OCI-LY3 (cell line): ENCODE measurements at regions not wholly inside any gene's neighbourhood (a gene's known extent, or its start where the extent isn't known, plus 50 kb on each side); places are given as distances from the start of the nearest gene placed in this dataset.
"Not testable (repeated sequence)": the region's sequence is repeated elsewhere in the genome, so short reads cannot be mapped to it uniquely, and the experiment has no call there.

Source experiments
- H2AFZ ChIP-seq: fragments of 200-600, 300-600 bp; shearing (Covaris generic); 2 replicates; pipeline ENCODE4 v1.6.0; 2014; ENCODE audit warnings: antibody characterized with exemption, low read depth, low read length
- H3K27ac ChIP-seq: fragments of 200-600, 300-600 bp; sonication (generic); 2 replicates; pipeline ENCODE4 v1.5.1; 2014; ENCODE audit warnings: mild to moderate bottlenecking, low read length, moderate library complexity, mixed read lengths
- H3K27me3 ChIP-seq: fragments of 200-600, 300-600 bp; sonication (generic); 2 replicates; pipeline ENCODE4 v1.6.1; 2014; ENCODE audit warnings: low read depth, low read length, mixed read lengths
- H3K36me3 ChIP-seq: fragments of 200-600, 300-600 bp; sonication (generic); replicated peaks from 2 replicates; pipeline ENCODE3; 2014; ENCODE audit warnings: low read depth, low read length, mixed read lengths
- H3K4me1 ChIP-seq: fragments of 300-600, 200-600 bp; sonication (generic); 2 replicates; pipeline ENCODE4 v1.6.1; 2014; ENCODE audit warnings: low read length, mixed read lengths
- H3K4me2 ChIP-seq: fragments of 200-600, 300-600 bp; sonication (generic); 2 replicates; pipeline ENCODE4 v1.6.1; 2014; ENCODE audit warnings: low read length, mixed read lengths
- H3K4me3 ChIP-seq: fragments of 300-600, 200-600 bp; sonication (generic); 2 replicates; pipeline ENCODE4 v1.5.1; 2014; ENCODE audit warnings: antibody characterized with exemption, mild to moderate bottlenecking, low read length, moderate library complexity
- H3K79me2 ChIP-seq: fragments of 300-600, 200-600 bp; shearing (Covaris generic); 2 replicates; pipeline ENCODE4 v1.6.1; 2014; ENCODE audit warnings: mild to moderate bottlenecking, low read length, mixed read lengths
- H3K9ac ChIP-seq: fragments of 300-600, 200-600 bp; shearing (Covaris generic); 2 replicates; pipeline ENCODE4 v1.6.0; 2014; ENCODE audit warnings: mild to moderate bottlenecking, low read length, moderate library complexity
- H3K9me3 ChIP-seq: fragments of 200-600, 300-600 bp; shearing (Covaris generic); 2 replicates; pipeline ENCODE4 v1.6.1; 2014; ENCODE audit warnings: low read length, mixed read lengths; ENCODE audit not compliant: insufficient read depth
- H4K20me1 ChIP-seq: fragments of 200-600, 300-600 bp; sonication (generic); 2 replicates; pipeline ENCODE4 v1.6.1; 2016; ENCODE audit warnings: low read length, mixed read lengths; ENCODE audit not compliant: insufficient read depth
- CTCF ChIP-seq: fragments of 200-600, 300-600 bp; sonication (generic); IDR thresholded peaks from 2 replicates; pipeline ENCODE4 v1.5.1; 2014; ENCODE audit warnings: antibody characterized with exemption, low read length, low read depth
- EZH2phosphoT487 ChIP-seq: fragments of 200-600 bp; shearing (Covaris generic); IDR thresholded peaks from 2 replicates; pipeline ENCODE4 v1.6.1; 2018; ENCODE audit warnings: antibody characterized with exemption, mixed run types, low read depth

GRCh38 chr10:3655528-3655927 is 129.5 kb downstream of the KLF6 start:
- Histone ChIP-seq H3K4me2 (peak overlapping the region; percentile 80), H3K4me3 (peak overlapping the region; percentile 48)

GRCh38 chr10:3654980-3655379 is 130.0 kb downstream of the KLF6 start:
- H3K9ac ChIP-seq: peak overlapping the region; percentile 40; the same call in 1 of the 2 replicates
- no peaks in the 10 kb centered on the region for H4K20me1 ChIP-seq
- H2AFZ ChIP-seq: 0 out of 2 replicates have a peak overlapping the region, but pooled peaks have one; percentile 16
- no peaks in the 10 kb centered on the region for H3K36me3 ChIP-seq
- H3K4me2 ChIP-seq: peak overlapping the region; percentile 80
- TF ChIP-seq CTCF: no peak
- TF ChIP-seq EZH2phosphoT487: no peak
- peak overlapping the region; percentile 48 for H3K4me3 ChIP-seq
- H3K27me3 ChIP-seq: no peaks in the 10 kb centered on the region; the same call in 1 of the 2 replicates
- no peaks in the 10 kb centered on the region for H3K9me3 ChIP-seq
- peaks cover 22% of the 10 kb centered on the region for H3K4me1 ChIP-seq
- peak overlapping the region; percentile 24; the same call in 1 of the 2 replicates for H3K27ac ChIP-seq
- H3K79me2 ChIP-seq: no peaks in the 10 kb centered on the region

More at GRCh38 chr10:3655528-3655927, 129.5 kb downstream of the KLF6 start:
- Histone ChIP-seq H3K4me1 (peaks cover 18% of the 10 kb centered on the region), H3K9me3 (no peaks in the 10 kb centered on the region), H4K20me1 (no peaks in the 10 kb centered on the region), H2AFZ (0 out of 2 replicates have a peak overlapping the region, but pooled peaks have one; percentile 16), H3K79me2 (no peaks in the 10 kb centered on the region), H3K36me3 (no peaks in the 10 kb centered on the region), H3K27me3 (no peaks in the 10 kb centered on the region), H3K27ac (peak overlapping the region; percentile 24; the same call in 1 of the 2 replicates), H3K9ac (peak overlapping the region; percentile 40; the same call in 1 of the 2 replicates)
- TF ChIP-seq CTCF (no peak), EZH2phosphoT487 (no peak)

DNA sequence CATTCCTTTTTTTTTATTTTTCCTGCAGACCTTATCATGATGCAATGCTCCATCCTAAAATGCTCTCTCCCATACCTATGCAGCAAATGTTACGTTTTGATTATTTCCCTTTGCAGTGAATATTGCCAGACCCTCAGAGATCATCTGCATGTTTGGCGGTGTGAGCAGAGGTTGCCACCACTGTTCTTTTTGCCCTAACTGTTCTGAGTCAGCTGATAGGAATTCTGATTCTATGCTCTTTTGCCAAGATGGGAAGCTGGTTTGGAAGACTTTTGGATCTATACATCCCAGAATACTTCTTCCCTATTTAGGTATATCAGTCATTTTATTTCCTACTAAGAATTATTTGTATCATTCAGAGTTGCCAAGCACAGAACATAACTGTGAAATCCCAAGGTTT is 130.5 kb downstream of the KLF6 start:
- H3K79me2 ChIP-seq: no peaks in the 10 kb centered on the region
- no peak for TF ChIP-seq EZH2phosphoT487
- TF ChIP-seq CTCF: no peak
- no peaks in the 10 kb centered on the region for H4K20me1 ChIP-seq
- no peak overlapping the region for H2AFZ ChIP-seq
- H3K4me1 ChIP-seq: peaks cover 26% of the 10 kb centered on the region
- no peaks in the 10 kb centered on the region for H3K36me3 ChIP-seq
- H3K9ac ChIP-seq: no peak overlapping the region
- no peak overlapping the region for H3K4me3 ChIP-seq
- no peaks in the 10 kb centered on the region; the same call in 1 of the 2 replicates for H3K27me3 ChIP-seq
- H3K4me2 ChIP-seq: no peak overlapping the region
- H3K9me3 ChIP-seq: no peaks in the 10 kb centered on the region
- H3K27ac ChIP-seq: no peak overlapping the region

DNA sequence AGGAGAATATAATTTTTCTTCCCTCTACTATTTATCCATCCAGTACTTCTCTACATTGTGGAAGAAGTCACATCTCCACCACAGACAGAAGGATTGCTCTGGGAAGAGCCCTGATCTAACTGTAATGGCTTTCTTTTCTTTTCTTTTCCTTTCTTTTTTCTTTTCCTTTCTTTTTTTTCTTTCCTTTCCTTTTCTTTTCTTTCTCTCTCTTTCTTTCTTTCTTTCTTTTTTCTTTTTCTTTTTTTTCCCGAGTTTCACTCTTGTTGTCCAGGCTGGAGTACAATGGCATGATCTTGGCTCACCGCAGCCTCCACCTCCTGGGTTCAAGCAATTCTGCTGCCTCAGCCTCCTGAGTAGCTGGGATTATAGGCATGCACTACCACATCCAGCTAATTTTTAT is 131.7 kb downstream of the KLF6 start:
- H3K79me2 ChIP-seq, H3K27me3 ChIP-seq, H4K20me1 ChIP-seq, H3K9me3 ChIP-seq, H3K9ac ChIP-seq, H3K36me3 ChIP-seq, H3K27ac ChIP-seq, H3K4me2 ChIP-seq, H2AFZ ChIP-seq, H3K4me3 ChIP-seq: not testable (repeated sequence)
- peaks cover 26% of the 10 kb centered on the region for H3K4me1 ChIP-seq

- no peak overlapping the region for H3K27ac ChIP-seq
- no peaks in the 10 kb centered on the region for H4K20me1 ChIP-seq
- H3K4me2 ChIP-seq: no peak overlapping the region
- no peak overlapping the region for H3K9ac ChIP-seq
- TF ChIP-seq EZH2phosphoT487 (no peak), CTCF (no peak)
- H3K9me3 ChIP-seq: no peaks in the 10 kb centered on the region
- H3K4me1 ChIP-seq: peaks cover 30% of the 10 kb centered on the region
- no peak overlapping the region for H3K4me3 ChIP-seq
- H3K36me3 ChIP-seq: no peaks in the 10 kb centered on the region
- H3K79me2 ChIP-seq: no peaks in the 10 kb centered on the region
- peaks cover 5% of the 10 kb centered on the region; the same call in 1 of the 2 replicates for H3K27me3 ChIP-seq
- H2AFZ ChIP-seq: no peak overlapping the region
These were observed 132.1 kb downstream of the KLF6 start for GRCh38 chr10:3652886-3653285.
